Mucosa of stomach (tissue), 1 donor: ENCODE measurements at regions not wholly inside any gene's neighbourhood (a gene's known extent, or its start where the extent isn't known, plus 50 kb on each side); places are given as distances from the start of the nearest gene placed in this dataset.

Experiments
- H3K27me3 ChIP-seq: one replicate; pipeline ENCODE4 v1.7.0; 2013; ENCODE audit warnings: mild to moderate bottlenecking, low read length; ENCODE audit not compliant: control insufficient read depth, insufficient read depth
- H3K36me3 ChIP-seq: one replicate; pipeline ENCODE4 v1.7.0; 2013; ENCODE audit warnings: low read length; ENCODE audit not compliant: control insufficient read depth, insufficient read depth
- H3K4me1 ChIP-seq: one replicate; pipeline ENCODE4 v1.7.0; 2013; ENCODE audit warnings: mild to moderate bottlenecking, low read length; ENCODE audit not compliant: control insufficient read depth, insufficient read depth
- H3K4me3 ChIP-seq: one replicate; pipeline ENCODE4 v1.7.0; 2013; ENCODE audit warnings: low read length
- H3K9ac ChIP-seq: one replicate; pipeline ENCODE4 v1.7.0; 2013; ENCODE audit warnings: mild to moderate bottlenecking, low read length, moderate library complexity
- H3K9me3 ChIP-seq: one replicate; pipeline ENCODE4 v1.7.0; 2013; ENCODE audit warnings: mild to moderate bottlenecking, low read length, moderate library complexity; ENCODE audit not compliant: control insufficient read depth
- donor health status: Pancreatic carcinoma.

GRCh38 chr7:155213955-155214740 lies 83.5 kb upstream of the INSIG1 start:
- Histone ChIP-seq H3K9ac (peak overlapping the region; percentile 64), H3K4me3 (peak overlapping the region; percentile 71)

GRCh38 chr7:155215576-155216325 lies 81.9 kb upstream of the INSIG1 start:
- no peak overlapping the region for H3K9ac ChIP-seq

More at GRCh38 chr7:155213955-155214740, 83.5 kb upstream of the INSIG1 start:
- no peaks in the 10 kb centered on the region for H3K36me3 ChIP-seq
- H3K4me1 ChIP-seq: no peaks in the 10 kb centered on the region
- peaks cover 30% of the 10 kb centered on the region for H3K27me3 ChIP-seq
- H3K9me3 ChIP-seq: no peaks in the 10 kb centered on the region

GRCh38 chr7:155216475-155217272 lies 81.0 kb upstream of the INSIG1 start:
- Histone ChIP-seq H3K9me3 (no peaks in the 10 kb centered on the region), H3K4me3 (no peak overlapping the region), H3K9ac (no peak overlapping the region), H3K27me3 (peaks cover 30% of the 10 kb centered on the region), H3K36me3 (no peaks in the 10 kb centered on the region), H3K4me1 (no peaks in the 10 kb centered on the region)

More at GRCh38 chr7:155215576-155216325, 81.9 kb upstream of the INSIG1 start:
- peaks cover 30% of the 10 kb centered on the region for H3K27me3 ChIP-seq
- H3K36me3 ChIP-seq: no peaks in the 10 kb centered on the region
- no peaks in the 10 kb centered on the region for H3K4me1 ChIP-seq
- H3K9me3 ChIP-seq: no peaks in the 10 kb centered on the region
- no peak overlapping the region for H3K4me3 ChIP-seq

GRCh38 chr7:155217634-155218033 lies 80.0 kb upstream of the INSIG1 start:
- H3K36me3 ChIP-seq: no peaks in the 10 kb centered on the region
- no peaks in the 10 kb centered on the region for H3K4me1 ChIP-seq
- H3K9me3 ChIP-seq: no peaks in the 10 kb centered on the region
- H3K9ac ChIP-seq: no peak overlapping the region
- no peak overlapping the region for H3K4me3 ChIP-seq
- H3K27me3 ChIP-seq: peaks cover 30% of the 10 kb centered on the region

GRCh38 chr7:155218276-155219153 lies 79.2 kb upstream of the INSIG1 start:
- Histone ChIP-seq H3K4me1 (no peaks in the 10 kb centered on the region), H3K9ac (no peak overlapping the region), H3K9me3 (no peaks in the 10 kb centered on the region), H3K36me3 (no peaks in the 10 kb centered on the region), H3K27me3 (peaks cover 30% of the 10 kb centered on the region), H3K4me3 (no peak overlapping the region)

- no peaks in the 10 kb centered on the region for H3K36me3 ChIP-seq
- H3K4me3 ChIP-seq: no peak overlapping the region
- H3K27me3 ChIP-seq: peaks cover 30% of the 10 kb centered on the region
- H3K9ac ChIP-seq: no peak overlapping the region
- no peaks in the 10 kb centered on the region for H3K9me3 ChIP-seq
- H3K4me1 ChIP-seq: no peaks in the 10 kb centered on the region
Observed at GRCh38 chr7:155219154-155219531, 78.5 kb upstream of the INSIG1 start.

- no peak overlapping the region for H3K4me3 ChIP-seq
- H3K4me1 ChIP-seq: no peaks in the 10 kb centered on the region
- no peaks in the 10 kb centered on the region for H3K9me3 ChIP-seq
- H3K9ac ChIP-seq: no peak overlapping the region
- no peaks in the 10 kb centered on the region for H3K36me3 ChIP-seq
- H3K27me3 ChIP-seq: peaks cover 23% of the 10 kb centered on the region
Observed at GRCh38 chr7:155219947-155220769, 77.5 kb upstream of the INSIG1 start.

DNA sequence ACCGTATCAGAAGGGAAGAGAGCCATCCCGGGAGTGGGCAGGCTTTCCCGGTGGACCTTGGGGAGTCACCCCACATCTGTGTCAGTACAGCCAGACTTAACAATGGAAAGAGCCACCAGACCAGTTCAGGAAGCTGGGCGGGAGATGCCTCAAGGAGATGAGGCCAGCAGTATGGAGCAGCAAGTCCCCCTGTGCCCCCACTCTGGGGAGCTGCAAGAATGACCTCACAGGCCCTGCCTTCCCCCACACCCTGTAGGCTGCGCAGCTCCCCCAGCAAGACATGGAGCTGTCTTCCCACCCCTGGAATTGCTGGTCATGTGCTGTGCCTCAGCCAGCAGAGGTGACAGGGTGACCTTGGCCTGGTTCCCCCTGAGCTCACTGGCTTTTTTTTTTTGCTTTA lies 76.8 kb upstream of the INSIG1 start:
- Histone ChIP-seq H3K4me3 (no peak overlapping the region), H3K9ac (no peak overlapping the region), H3K4me1 (no peaks in the 10 kb centered on the region), H3K9me3 (no peaks in the 10 kb centered on the region), H3K36me3 (no peaks in the 10 kb centered on the region), H3K27me3 (peaks cover 18% of the 10 kb centered on the region)

DNA sequence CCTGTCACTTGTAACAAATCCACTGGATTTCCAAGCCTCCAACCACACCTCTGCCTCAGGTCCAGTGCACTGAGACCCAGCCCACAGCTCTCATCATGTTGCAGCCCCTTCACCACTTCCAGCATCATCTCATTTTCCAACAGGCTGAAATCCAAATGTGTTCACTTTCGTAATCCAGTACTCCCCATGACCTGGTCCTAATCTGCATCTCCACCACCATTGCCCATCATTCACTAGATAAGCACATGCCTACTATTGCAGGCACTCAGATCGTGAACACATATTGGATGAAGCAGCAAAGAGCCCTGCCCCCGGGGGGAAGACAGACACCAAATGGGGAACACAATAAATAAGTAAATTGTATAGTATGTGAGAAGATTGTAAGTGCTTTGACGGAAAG lies 76.1 kb upstream of the INSIG1 start:
- peaks cover 19% of the 10 kb centered on the region for H3K27me3 ChIP-seq
- H3K9ac ChIP-seq: no peak overlapping the region
- H3K9me3 ChIP-seq: no peaks in the 10 kb centered on the region
- H3K36me3 ChIP-seq: no peaks in the 10 kb centered on the region
- H3K4me3 ChIP-seq: no peak overlapping the region
- H3K4me1 ChIP-seq: no peaks in the 10 kb centered on the region

- no peaks in the 10 kb centered on the region for H3K4me1 ChIP-seq
- peaks cover 19% of the 10 kb centered on the region for H3K27me3 ChIP-seq
- no peak overlapping the region for H3K9ac ChIP-seq
- no peaks in the 10 kb centered on the region for H3K36me3 ChIP-seq
- no peak overlapping the region for H3K4me3 ChIP-seq
- H3K9me3 ChIP-seq: no peaks in the 10 kb centered on the region
Observed at GRCh38 chr7:155222061-155222460, 75.6 kb upstream of the INSIG1 start.

DNA sequence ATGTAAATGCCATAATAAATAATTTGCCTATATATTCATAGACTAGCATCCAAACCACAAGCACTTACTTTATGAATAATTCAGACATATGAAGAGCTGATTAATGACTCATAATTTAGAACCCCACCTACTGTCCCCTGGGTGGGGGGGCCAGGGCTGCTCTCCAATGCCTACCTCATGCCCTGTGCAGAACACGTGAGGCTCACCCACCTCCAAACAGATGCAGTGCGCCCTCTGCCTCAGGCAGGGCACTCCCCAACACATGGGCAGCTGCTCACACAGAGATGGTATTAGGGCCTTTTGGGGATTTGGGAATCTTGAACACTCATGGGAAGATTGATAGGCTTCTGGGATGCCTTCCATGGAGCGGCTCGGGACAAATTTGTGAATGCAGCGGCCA lies 75.1 kb upstream of the INSIG1 start:
- Histone ChIP-seq H3K9ac (no peak overlapping the region), H3K36me3 (no peaks in the 10 kb centered on the region), H3K9me3 (no peaks in the 10 kb centered on the region), H3K4me1 (no peaks in the 10 kb centered on the region), H3K27me3 (peaks cover 19% of the 10 kb centered on the region), H3K4me3 (no peak overlapping the region)
